GM21381 (cell line): ENCODE measurements at regions not wholly inside any gene's neighbourhood (a gene's known extent, or its start where the extent isn't known, plus 50 kb on each side); places are given as distances from the start of the nearest gene placed in this dataset.
"Not testable (repeated sequence)": the region's sequence is repeated elsewhere in the genome, so short reads cannot be mapped to it uniquely, and the experiment has no call there.

ENCODE experiments used
- ATAC-seq: cut with Tn5 transposase; IDR thresholded peaks from one replicate; pipeline ENCODE4 v1.9.1; 2021; ENCODE audit warnings: mild to moderate bottlenecking, moderate library complexity; ENCODE audit not compliant: unreplicated experiment

DNA sequence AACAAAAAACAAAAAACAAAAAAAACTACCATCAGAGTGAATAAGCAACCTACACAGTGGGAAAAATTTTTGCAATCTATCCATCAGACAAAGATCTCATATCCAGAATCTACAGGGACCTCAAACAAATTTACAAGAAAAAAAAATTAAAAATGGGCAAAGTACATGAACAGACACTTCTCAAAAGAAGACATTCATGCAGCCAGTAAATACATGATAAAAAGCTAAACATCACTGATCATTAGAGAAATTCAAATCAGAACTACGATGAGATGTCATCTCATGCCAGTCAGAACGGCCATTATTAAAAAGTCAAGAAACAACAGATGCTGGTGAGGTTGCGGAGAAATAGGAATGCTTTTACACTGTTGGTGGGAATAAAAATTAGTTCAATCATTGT lies 466.5 kb upstream of the ATXN7L3B start:
- ATAC-seq = no peak

DNA sequence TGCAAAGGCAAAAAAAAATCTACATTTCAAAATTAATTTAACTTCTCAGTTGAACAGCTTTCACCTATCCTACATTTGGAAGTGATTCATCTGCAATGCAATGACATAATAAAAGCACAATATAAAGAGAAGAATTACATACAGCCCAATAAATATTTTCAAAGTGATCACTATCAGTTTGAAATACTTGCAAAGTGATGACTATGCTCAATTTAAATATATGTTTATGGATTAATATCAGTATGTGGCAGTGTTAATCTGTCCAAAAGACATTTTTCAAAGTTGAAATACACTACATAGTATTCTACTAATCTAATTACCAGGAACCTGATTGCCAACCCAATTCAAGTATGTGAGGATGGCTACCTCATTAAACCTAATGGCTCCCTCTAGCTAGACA lies 460.7 kb upstream of the ATXN7L3B start:
- no peak for ATAC-seq

GRCh38 chr12:74105434-74105833 lies 432.2 kb upstream of the ATXN7L3B start:
- ATAC-seq = no peak

DNA sequence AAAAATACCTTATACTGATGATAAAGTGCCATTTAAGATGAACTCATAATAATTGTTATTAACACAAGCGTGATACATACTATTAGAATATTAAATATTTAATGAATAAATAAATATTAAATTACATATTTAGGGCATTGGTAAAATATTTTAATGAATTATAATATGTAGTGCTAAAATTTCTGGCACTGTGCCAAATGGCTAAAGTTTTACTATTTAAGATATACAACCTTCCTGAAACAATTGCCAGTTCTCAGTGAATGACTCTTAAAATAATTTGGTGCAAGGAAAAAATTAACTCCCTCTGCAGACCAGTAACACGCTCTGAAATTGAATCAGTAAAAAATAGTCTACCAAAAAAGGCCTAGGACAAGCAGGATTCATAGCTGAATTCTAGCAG lies 428.9 kb upstream of the ATXN7L3B start:
- ATAC-seq = no peak

- no peak for ATAC-seq
These were observed 425.8 kb upstream of the ATXN7L3B start for GRCh38 chr12:74111688-74112360.

GRCh38 chr12:74119811-74120362 lies 417.7 kb upstream of the ATXN7L3B start:
- ATAC-seq = no peak

GRCh38 chr12:74120644-74121043 lies 417.0 kb upstream of the ATXN7L3B start:
- ATAC-seq = no peak

- no peak for ATAC-seq
These were observed 407.9 kb upstream of the ATXN7L3B start for GRCh38 chr12:74129702-74130101.

- no peak for ATAC-seq
These were observed 393.2 kb upstream of the ATXN7L3B start for GRCh38 chr12:74144396-74144795.

DNA sequence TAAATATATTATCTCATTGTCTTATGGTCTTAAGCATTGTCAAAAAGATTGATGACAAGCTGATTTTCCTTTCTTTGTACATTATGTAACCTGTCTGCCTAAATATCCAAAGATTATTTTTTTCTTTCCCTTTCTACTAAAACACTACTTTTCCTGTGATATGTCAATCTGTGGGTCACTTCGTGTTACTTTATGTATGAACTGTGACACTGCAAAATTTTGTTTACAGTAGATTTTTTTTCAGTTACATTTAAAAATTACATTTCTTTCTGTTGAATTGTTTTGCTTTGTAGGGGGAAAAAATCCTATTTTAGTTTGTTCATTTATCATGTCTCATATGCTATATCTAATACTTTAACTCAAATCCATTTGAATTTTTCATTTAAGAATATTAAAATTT lies 392.3 kb upstream of the ATXN7L3B start:
- no peak for ATAC-seq

- ATAC-seq = no peak
These were observed 388.8 kb upstream of the ATXN7L3B start for GRCh38 chr12:74148849-74149248.

DNA sequence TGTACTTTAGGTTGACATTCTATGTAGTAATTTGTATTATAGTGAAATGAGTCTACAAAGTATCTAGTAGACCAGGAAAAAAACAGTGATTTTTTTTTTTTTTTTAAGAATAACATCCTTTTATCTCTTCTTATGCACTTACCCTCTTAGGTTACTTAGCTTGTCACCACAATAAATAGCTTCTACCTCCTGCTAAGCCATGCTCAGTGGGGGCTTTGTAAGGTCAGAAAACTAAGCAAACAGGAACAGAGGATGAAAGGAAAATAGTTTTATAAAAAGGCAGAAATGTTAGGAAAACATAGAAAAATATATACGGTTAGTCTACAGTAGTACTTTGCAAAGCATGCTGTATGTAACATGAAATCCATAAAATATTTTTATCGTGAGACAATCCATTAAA lies 385.3 kb upstream of the ATXN7L3B start:
- ATAC-seq = no peak

GRCh38 chr12:74166096-74166495 lies 371.5 kb upstream of the ATXN7L3B start:
- ATAC-seq = no peak

DNA sequence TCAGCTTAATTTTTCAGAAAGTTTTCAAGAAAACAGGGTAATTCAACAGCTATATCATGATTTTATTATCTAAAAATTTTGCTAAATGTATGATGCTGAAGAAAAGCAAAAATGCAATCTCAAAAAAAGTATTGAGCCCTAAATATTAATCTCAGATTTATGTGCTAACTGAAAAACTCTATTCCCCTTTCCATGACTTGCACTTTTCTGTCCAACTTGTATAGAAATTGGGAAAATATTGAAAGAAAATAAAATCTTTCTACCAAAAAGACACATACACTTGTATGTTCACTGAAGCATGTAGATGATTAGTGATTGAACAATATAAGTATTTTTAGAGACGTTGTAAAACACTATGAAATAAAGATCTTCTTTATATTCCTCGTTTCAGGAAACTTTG lies 368.0 kb upstream of the ATXN7L3B start:
- no peak for ATAC-seq

GRCh38 chr12:74170645-74171477 lies 366.8 kb upstream of the ATXN7L3B start:
- ATAC-seq = no peak

- ATAC-seq = no peak
These were observed 366.1 kb upstream of the ATXN7L3B start for GRCh38 chr12:74171478-74171909.

GRCh38 chr12:74174961-74175360 lies 362.7 kb upstream of the ATXN7L3B start:
- ATAC-seq = not testable (repeated sequence)

DNA sequence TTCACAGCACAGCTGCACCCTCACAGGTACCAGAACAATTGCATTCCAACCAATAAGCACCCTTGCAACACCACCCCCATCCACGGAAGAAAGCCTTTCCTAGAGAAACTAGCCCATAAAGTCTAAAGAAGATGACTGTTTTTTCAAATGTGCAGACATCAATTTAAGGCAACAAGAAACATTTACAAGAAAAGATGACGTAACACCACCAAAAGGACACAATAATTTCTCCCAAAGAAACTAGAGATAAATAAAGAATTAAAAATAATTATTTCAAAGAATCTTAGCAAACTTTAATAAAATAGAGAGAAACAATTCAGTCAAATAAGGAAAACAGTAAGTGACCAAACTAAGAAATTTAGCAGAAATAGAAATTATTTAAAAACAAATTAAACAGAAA lies 352.3 kb upstream of the ATXN7L3B start:
- ATAC-seq = no peak

- no peak for ATAC-seq
These were observed 344.4 kb upstream of the ATXN7L3B start for GRCh38 chr12:74193191-74193590.

- no peak for ATAC-seq
These were observed 333.4 kb upstream of the ATXN7L3B start for GRCh38 chr12:74204236-74204635.

DNA sequence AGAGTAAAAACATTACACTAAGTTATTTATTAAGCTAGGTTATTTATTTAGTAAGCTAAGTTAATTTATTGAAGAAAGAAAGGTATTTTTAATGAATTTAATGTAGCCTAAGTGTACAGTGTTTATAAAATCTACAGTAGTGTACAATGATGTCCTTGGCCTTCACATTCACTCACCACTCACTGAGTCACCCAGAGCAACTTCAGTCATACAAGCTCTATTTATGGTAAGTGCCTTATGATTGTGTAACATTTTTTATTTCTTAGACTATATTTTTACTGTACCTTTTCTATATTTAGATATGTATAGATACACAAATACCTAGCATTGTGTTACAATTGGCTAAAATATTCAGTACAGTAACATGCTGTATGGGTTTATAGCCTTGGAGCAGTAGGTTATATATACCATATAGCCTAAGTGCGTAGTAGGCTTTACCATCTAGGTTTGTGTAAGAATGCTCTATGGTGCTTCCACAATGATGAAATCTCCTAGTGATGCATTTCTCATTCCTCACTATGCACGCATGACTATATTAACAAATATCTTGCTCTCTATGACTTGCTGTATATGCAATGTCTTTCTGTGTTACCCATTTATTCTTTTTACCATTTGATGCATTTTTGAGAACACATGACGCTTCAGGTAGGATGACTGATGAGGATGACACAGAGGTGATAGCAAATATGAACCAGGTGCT lies 309.6 kb upstream of the ATXN7L3B start:
- ATAC-seq = no peak
